ENCODE measurements at regions not wholly inside any gene's neighbourhood (a gene's known extent, or its start where the extent isn't known, plus 50 kb on each side); places are given as distances from the start of the nearest gene placed in this dataset.

DNA sequence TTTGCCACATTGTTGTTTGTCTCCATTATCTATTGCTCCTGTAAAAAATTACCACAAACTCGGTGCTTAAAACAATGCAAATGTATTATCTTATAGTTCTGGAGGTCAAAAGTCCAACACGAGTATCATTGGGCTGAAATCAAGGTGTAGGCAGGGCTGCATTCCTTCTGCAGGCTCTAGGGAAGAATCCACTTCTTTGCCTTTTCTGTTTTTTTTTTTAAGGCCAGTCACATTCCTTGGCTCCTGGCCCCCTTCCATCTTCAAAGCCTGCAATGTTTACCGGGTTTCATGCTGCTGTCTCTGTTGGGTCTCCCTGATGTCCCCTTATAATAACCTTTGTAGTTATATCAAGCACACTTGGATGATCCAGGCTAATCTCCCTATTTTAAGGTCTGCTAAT is 212.7 kb downstream of the PTBP2 start:
- TF ChIP-seq, protein P1, sequence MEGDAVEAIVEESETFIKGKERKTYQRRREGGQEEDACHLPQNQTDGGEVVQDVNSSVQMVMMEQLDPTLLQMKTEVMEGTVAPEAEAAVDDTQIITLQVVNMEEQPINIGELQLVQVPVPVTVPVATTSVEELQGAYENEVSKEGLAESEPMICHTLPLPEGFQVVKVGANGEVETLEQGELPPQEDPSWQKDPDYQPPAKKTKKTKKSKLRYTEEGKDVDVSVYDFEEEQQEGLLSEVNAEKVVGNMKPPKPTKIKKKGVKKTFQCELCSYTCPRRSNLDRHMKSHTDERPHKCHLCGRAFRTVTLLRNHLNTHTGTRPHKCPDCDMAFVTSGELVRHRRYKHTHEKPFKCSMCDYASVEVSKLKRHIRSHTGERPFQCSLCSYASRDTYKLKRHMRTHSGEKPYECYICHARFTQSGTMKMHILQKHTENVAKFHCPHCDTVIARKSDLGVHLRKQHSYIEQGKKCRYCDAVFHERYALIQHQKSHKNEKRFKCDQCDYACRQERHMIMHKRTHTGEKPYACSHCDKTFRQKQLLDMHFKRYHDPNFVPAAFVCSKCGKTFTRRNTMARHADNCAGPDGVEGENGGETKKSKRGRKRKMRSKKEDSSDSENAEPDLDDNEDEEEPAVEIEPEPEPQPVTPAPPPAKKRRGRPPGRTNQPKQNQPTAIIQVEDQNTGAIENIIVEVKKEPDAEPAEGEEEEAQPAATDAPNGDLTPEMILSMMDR (IDR thresholded peaks at IDR 0.05) = no peak
- TF ChIP-seq POLR2A (IDR thresholded peaks at IDR 0.05) = no peak

All from breast epithelium (tissue), 3 donors.